SU-DHL-6 (cell line): ENCODE measurements at regions not wholly inside any gene's neighbourhood (a gene's known extent, or its start where the extent isn't known, plus 50 kb on each side); places are given as distances from the start of the nearest gene placed in this dataset.

ENCODE experiments used
- CTCF ChIP-seq: fragments of 200-600 bp; sonication (generic); IDR thresholded peaks from one replicate; pipeline ENCODE4 v1.5.1; 2017; ENCODE audit warnings: antibody characterized with exemption, mild to moderate bottlenecking, low read length, moderate library complexity; ENCODE audit not compliant: insufficient read depth, poor library complexity, severe bottlenecking
- EZH2phosphoT487 ChIP-seq: fragments of 200-600 bp; sonication (generic), shearing (Covaris generic); conservative IDR thresholded peaks from 2 replicates; pipeline ENCODE4 v1.6.1; 2018; ENCODE audit warnings: mild to moderate bottlenecking, antibody characterized with exemption, low read length, moderate library complexity, mixed read lengths

- no peak for TF ChIP-seq CTCF
- TF ChIP-seq EZH2phosphoT487: no peak
These were observed 648.1 kb downstream of the ACTL7B start for GRCh38 chr9:108207561-108208165.
